Epidermal melanocyte (primary cell): ENCODE measurements at regions not wholly inside any gene's neighbourhood (a gene's known extent, or its start where the extent isn't known, plus 50 kb on each side); places are given as distances from the start of the nearest gene placed in this dataset.

Source experiments
- DNase-seq: peaks from one replicate; pipeline ENCODE4 v3.0.0; 2011; ENCODE audit warnings: low spot score; ENCODE audit not compliant: insufficient read length

- DNase-seq: no peak
Measured at GRCh38 chr2:7286120-7286519, 368.9 kb downstream of the RNF144A start.

GRCh38 chr2:7288484-7288883 lies 371.3 kb downstream of the RNF144A start:
- DNase-seq: no peak

- no peak for DNase-seq
Measured at GRCh38 chr2:7289697-7290096, 372.5 kb downstream of the RNF144A start.

GRCh38 chr2:7292154-7292691 lies 375.0 kb downstream of the RNF144A start:
- DNase-seq: no peak

- no peak for DNase-seq
Measured at GRCh38 chr2:7309582-7309981, 392.4 kb downstream of the RNF144A start.

- no peak for DNase-seq
Measured at GRCh38 chr2:7324706-7325105, 407.5 kb downstream of the RNF144A start.

- no peak for DNase-seq
Measured at GRCh38 chr2:7325186-7325585, 408.0 kb downstream of the RNF144A start.

GRCh38 chr2:7329465-7329864 lies 412.3 kb downstream of the RNF144A start:
- DNase-seq: no peak

- no peak for DNase-seq
Measured at GRCh38 chr2:7333189-7333765, 416.1 kb downstream of the RNF144A start.

GRCh38 chr2:7333960-7334493 lies 416.8 kb downstream of the RNF144A start:
- no peak for DNase-seq

- no peak for DNase-seq
Measured at GRCh38 chr2:7338961-7339360, 421.7 kb downstream of the RNF144A start.

GRCh38 chr2:7346336-7346735 lies 429.1 kb downstream of the RNF144A start:
- DNase-seq: no peak

- no peak for DNase-seq
Measured at GRCh38 chr2:7348761-7349160, 431.5 kb downstream of the RNF144A start.

GRCh38 chr2:7352191-7352590 lies 435.0 kb downstream of the RNF144A start:
- DNase-seq: no peak

GRCh38 chr2:7353571-7353970 lies 436.4 kb downstream of the RNF144A start:
- DNase-seq: no peak

- no peak for DNase-seq
Measured at GRCh38 chr2:7355781-7356180, 438.6 kb downstream of the RNF144A start.

- DNase-seq: no peak
Measured at GRCh38 chr2:7356909-7357584, 439.8 kb downstream of the RNF144A start.

- no peak for DNase-seq
Measured at GRCh38 chr2:7357993-7358392, 440.8 kb downstream of the RNF144A start.

- DNase-seq: no peak
Measured at GRCh38 chr2:7358865-7359447, 441.7 kb downstream of the RNF144A start.

GRCh38 chr2:7363906-7364305 lies 446.7 kb downstream of the RNF144A start:
- DNase-seq: no peak

GRCh38 chr2:7368211-7368610 lies 451.0 kb downstream of the RNF144A start:
- DNase-seq: no peak

GRCh38 chr2:7373156-7373555 lies 455.9 kb downstream of the RNF144A start:
- no peak for DNase-seq
